Cardiac fibroblast (primary cell): ENCODE measurements at regions not wholly inside any gene's neighbourhood (a gene's known extent, or its start where the extent isn't known, plus 50 kb on each side); places are given as distances from the start of the nearest gene placed in this dataset.

ENCODE experiments used
- DNase-seq, 2 donors: peaks; one replicate each; pipeline versions ENCODE4 v3.0.0 to v3.0.0-alpha.2; 2010; ENCODE audit warnings: low read depth in 2 of 2
- H3K4me3 ChIP-seq, 2 donors: replicated peaks in 1 of 2; 1 replicate in 1 of 2; 2 replicates in 1 of 2; pipeline ENCODE4 v1.5.1; 2011; ENCODE audit warnings: low read depth in 2 of 2, low read length in 2 of 2, mild to moderate bottlenecking in 2 of 2, moderate library complexity in 1 of 2
- TF ChIP-seq, protein P1 (sequence below): IDR thresholded peaks from one replicate; pipeline ENCODE4 v1.5.1; 2011; ENCODE audit warnings: low read depth, mild to moderate bottlenecking, low read length, inconsistent platforms

DNA sequence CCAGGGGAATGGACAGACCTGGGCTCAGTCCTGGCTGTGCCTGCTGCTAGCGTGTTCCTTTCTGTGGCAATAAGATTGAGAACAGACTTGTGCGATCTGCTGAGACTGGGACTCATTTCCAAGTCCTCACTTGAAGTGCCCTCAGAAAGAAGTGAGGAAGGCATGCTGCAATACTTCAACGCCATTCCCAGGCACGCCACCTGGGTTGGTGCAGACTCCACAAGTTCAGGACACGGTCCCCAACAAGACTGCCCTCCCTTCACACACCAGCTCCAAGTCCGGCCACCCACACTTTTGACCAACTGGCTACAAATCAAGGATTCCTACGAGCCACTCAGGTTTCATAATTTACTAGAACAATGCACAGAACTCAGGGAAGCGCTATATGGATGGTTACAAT, 391.8 kb upstream of the SULF2 start:
- TF ChIP-seq, protein P1, sequence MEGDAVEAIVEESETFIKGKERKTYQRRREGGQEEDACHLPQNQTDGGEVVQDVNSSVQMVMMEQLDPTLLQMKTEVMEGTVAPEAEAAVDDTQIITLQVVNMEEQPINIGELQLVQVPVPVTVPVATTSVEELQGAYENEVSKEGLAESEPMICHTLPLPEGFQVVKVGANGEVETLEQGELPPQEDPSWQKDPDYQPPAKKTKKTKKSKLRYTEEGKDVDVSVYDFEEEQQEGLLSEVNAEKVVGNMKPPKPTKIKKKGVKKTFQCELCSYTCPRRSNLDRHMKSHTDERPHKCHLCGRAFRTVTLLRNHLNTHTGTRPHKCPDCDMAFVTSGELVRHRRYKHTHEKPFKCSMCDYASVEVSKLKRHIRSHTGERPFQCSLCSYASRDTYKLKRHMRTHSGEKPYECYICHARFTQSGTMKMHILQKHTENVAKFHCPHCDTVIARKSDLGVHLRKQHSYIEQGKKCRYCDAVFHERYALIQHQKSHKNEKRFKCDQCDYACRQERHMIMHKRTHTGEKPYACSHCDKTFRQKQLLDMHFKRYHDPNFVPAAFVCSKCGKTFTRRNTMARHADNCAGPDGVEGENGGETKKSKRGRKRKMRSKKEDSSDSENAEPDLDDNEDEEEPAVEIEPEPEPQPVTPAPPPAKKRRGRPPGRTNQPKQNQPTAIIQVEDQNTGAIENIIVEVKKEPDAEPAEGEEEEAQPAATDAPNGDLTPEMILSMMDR = no peak
- H3K4me3 ChIP-seq = no peak overlapping the region
- DNase-seq = no peak

DNA sequence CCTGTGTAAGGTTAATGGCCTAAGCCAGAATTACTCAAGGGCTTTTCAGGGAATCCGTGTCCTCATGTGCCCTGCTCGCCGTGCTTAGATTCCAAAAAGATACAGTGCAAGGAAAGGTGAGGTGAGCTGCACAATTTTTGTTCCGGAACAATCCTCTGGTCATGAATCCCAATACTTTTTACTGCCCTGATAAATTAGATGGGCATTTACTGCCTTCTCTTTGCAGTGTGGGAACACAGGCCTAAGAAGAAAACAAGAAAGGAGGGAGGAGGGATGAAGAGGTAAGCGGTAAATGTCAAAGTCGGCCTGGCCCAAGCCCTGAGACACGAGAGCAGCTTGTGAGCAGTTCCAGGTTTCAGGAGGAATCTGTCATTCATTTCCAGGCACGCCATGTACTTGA, 390.9 kb upstream of the SULF2 start:
- TF ChIP-seq, protein P1 = no peak

DNA sequence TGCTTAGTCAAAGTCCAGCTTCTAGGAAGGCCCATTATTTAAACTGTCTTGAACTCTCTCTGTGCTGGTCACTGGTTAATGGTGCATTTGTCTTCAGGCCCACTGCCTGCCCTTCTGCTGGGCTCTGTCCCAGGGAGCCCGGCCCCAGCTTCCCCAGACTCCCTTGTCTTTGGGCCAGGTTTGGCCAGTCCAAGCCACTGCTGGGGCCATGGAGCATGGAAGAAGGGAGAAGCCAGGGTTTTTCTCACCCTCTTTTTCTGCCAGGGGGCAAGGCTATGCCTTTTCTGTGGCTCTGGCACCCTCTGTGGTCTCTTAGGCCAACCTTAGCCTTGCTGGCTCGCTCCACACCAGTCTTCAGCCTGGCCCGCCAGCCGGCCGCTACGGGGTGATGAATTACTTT, 390.0 kb upstream of the SULF2 start:
- DNase-seq = no peak
- H3K4me3 ChIP-seq = no peak overlapping the region
- TF ChIP-seq, protein P1 = no peak

More for the DNA sequence above, 390.9 kb upstream of the SULF2 start:
- H3K4me3 ChIP-seq = no peak overlapping the region
- no peak for DNase-seq

DNA sequence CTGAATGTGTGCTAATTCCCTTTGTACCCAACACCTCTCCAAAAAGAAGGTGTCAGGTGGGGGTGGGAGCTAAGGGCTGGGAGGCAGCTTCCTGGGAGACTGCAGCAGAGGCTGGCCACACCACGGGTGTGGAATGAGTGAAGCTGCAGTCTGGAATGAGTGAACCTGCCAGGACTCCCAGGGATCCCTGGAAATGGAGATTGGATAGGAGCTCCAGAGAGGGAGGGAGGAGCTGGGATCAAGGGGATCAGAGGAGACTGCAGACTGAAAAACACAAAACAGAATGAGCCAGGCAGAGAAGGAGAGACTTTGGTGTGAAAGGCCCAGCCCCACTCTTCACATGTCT, 387.0 kb upstream of the SULF2 start:
- TF ChIP-seq, protein P1 = no peak
- no peak overlapping the region for H3K4me3 ChIP-seq
- no peak for DNase-seq

DNA sequence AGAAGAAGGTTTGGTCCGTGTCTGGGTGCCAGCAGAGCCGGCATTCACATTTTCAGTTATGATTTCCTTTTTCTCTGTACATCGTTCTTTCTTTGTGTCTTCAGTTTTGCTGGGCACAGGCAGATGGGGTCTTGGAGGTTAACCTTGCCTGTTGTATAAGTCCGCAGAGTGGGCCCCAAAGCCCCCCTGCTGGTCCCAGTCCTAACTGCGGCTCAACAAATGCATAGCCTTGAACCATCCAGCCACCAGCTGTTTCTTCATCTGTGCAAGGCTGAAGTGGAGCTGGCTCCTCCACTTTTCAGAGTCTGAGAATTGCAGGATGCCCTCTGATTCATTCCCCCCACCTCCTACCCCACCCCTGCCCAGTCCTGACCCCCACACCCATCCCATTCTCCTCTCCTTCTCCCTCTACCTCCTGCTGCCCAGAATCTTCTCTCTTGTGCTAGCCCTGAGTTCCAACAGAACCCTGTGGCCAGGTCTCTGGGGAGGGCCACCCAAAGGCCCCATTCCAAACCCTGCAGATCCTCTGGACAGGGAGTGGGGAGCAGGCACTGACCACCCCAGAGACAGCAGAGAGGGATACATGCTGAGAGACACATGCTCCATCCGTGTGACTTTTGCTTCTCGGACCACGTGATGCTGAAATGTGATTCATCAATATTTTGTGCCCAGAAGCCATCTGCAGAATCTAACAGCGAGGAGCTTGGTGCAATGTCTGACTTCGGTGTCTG, 386.5 kb upstream of the SULF2 start:
- no peak for DNase-seq
- TF ChIP-seq, protein P1 = no peak
- H3K4me3 ChIP-seq = no peak overlapping the region

DNA sequence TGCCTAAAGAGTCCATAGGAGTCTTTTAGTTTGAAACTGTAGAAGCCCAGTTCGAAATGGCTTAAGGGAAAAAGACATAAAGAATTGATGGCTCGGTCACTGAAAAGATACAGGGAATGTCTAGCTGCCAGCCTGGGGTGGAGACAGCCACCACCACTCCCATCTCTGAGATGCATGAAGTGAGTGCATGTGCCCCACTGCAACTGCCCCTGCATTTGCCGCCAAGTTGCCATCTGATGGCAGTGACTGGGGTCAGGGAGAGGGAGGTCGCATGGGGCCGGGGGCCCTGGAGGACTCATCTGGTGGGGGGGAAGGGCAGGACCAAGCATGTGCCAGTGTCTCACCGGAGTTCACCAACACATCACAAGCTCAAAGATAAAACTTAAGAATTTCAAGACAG, 385.8 kb upstream of the SULF2 start:
- TF ChIP-seq, protein P1 = no peak
- DNase-seq = no peak
- no peak overlapping the region for H3K4me3 ChIP-seq

DNA sequence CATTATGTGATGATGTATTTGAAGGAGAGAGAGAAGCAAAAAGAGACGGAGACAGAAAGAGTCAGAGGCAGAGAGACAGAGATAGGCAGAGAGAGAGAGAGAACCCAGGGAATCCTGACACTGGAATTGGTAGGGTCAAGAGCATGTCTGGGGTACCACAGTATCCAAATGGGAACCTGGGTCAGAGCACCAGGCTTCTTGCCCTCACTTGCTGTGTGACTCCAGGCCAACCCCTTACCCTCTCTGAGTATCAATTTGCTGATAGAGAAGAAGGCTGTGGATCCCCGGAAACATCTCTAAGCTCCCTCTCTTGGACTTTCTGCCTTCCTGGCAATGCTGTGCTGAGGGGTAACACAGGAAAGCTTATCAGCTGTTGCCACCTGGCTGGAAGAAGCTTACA, 385.3 kb upstream of the SULF2 start:
- no peak for DNase-seq
- TF ChIP-seq, protein P1 = no peak
- no peak overlapping the region for H3K4me3 ChIP-seq
